BJ (cell line): ENCODE measurements at regions not wholly inside any gene's neighbourhood (a gene's known extent, or its start where the extent isn't known, plus 50 kb on each side); places are given as distances from the start of the nearest gene placed in this dataset.

Source experiments
- CTCF ChIA-PET: fragments of 350-600 bp; formaldehyde crosslinking; extraction: SDS; loops from one replicate; lab custom pipeline; 2021; ENCODE audit warnings: antibody characterized with exemption, inconsistent platforms; lab: Yijun Ruan, JAX
- POLR2A ChIA-PET: fragments of 300-600 bp; sonication (Branson Sonifier 250); formaldehyde crosslinking; extraction: SDS; loops from one replicate; lab custom pipeline; 2021; ENCODE audit warnings: antibody characterized with exemption; lab: Charles Lee
- DNase-seq: peaks from one replicate; pipeline ENCODE4 v3.0.0-alpha.2; 2011; ENCODE audit warnings: low read depth
- H3K27me3 ChIP-seq: 2 replicates; pipeline ENCODE4 v1.6.0; 2011; ENCODE audit warnings: low read length; ENCODE audit not compliant: control insufficient read depth, insufficient read depth
- H3K36me3 ChIP-seq: 2 replicates; pipeline ENCODE4 v1.5.1; 2011; ENCODE audit warnings: low read length; ENCODE audit not compliant: control insufficient read depth, insufficient read depth
- H3K4me3 ChIP-seq: 2 replicates; pipeline ENCODE4 v1.5.1; 2011; ENCODE audit warnings: low read depth, mild to moderate bottlenecking, control low read depth, low read length
- CTCF ChIP-seq: IDR thresholded peaks from 2 replicates; pipeline ENCODE4 v1.5.1; 2011; ENCODE audit warnings: low read depth, mild to moderate bottlenecking, control low read depth, inconsistent platforms, low read length, moderate library complexity; ENCODE audit not compliant: insufficient read depth

- no peak for DNase-seq
- Histone ChIP-seq H3K36me3 (no peaks in the 10 kb centered on the region), H3K4me3 (no peak overlapping the region), H3K27me3 (no peaks in the 10 kb centered on the region)
- no peak for TF ChIP-seq CTCF
- CTCF ChIA-PET: no interaction called here
- POLR2A ChIA-PET: no interaction called here
Observed at GRCh38 chr4:135941671-135942070, 1590.6 kb downstream of the PCDH18 start.

- CTCF ChIA-PET: no interaction called here
- TF ChIP-seq CTCF: no peak
- no peak overlapping the region for H3K4me3 ChIP-seq
- no peaks in the 10 kb centered on the region for H3K27me3 ChIP-seq
- no peak for DNase-seq
- POLR2A ChIA-PET: no interaction called here
- no peaks in the 10 kb centered on the region for H3K36me3 ChIP-seq
Observed at GRCh38 chr4:135934026-135934425, 1598.3 kb downstream of the PCDH18 start.

DNA sequence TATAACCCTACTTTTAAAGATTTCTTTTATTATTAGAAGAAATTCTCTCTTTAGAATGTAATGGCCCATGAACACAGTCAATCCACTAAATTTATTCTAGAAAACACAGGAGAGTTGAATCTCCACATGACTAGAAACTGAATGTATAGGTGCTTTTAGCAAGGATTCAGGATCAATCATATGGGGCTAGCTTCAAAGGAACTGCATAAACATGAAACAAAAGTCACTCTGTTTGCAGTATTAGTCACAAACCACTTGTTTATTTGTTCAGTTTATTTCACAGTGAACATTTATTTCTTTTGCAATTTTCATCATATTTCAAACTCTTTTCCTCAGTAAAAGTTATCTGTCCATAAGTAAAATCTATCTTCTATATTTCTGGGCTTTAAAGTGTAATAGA is 1604.6 kb downstream of the PCDH18 start:
- no peak for TF ChIP-seq CTCF
- H3K4me3 ChIP-seq: no peak overlapping the region
- no peak for DNase-seq
- CTCF ChIA-PET: no interaction called here
- POLR2A ChIA-PET: no interaction called here
- H3K27me3 ChIP-seq: no peaks in the 10 kb centered on the region
- H3K36me3 ChIP-seq: no peaks in the 10 kb centered on the region

- ChIA-PET CTCF (interaction anchor here (0.5 to 0.6 kb wide), 2 partner anchors 104 to 778 kb away, joined by 3 read pairs; no protein-coding TSS in a partner anchor), POLR2A (no interaction called here)
- no peak for DNase-seq
- TF ChIP-seq CTCF: no peak
- no peaks in the 10 kb centered on the region for H3K36me3 ChIP-seq
- H3K4me3 ChIP-seq: no peak overlapping the region
- H3K27me3 ChIP-seq: no peaks in the 10 kb centered on the region
Observed at GRCh38 chr4:135921081-135921480, 1611.2 kb downstream of the PCDH18 start.

DNA sequence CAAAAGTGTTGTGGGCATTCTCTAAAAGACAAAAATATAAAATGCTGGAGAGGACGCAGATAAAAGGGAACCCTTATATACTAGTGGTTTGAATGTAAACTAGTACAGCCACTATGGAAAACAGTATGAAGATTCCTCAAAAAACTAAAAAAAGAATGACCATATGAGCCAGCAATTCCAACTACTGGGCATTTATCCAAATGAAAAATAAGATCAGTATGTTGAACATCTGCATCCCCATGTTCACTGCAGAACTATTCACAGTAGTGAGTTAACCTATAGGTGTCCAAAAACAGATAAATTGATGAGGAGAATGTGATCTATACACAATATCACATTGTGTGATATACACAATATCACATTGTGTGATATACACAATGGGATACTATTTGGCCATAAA is 1615.3 kb downstream of the PCDH18 start:
- ChIA-PET POLR2A (no interaction called here), CTCF (no interaction called here)
- DNase-seq: no peak
- Histone ChIP-seq H3K4me3 (no peak overlapping the region), H3K36me3 (no peaks in the 10 kb centered on the region), H3K27me3 (no peaks in the 10 kb centered on the region)
- no peak for TF ChIP-seq CTCF
